ENCODE measurements at regions not wholly inside any gene's neighbourhood (a gene's known extent, or its start where the extent isn't known, plus 50 kb on each side); places are given as distances from the start of the nearest gene placed in this dataset.

DNA sequence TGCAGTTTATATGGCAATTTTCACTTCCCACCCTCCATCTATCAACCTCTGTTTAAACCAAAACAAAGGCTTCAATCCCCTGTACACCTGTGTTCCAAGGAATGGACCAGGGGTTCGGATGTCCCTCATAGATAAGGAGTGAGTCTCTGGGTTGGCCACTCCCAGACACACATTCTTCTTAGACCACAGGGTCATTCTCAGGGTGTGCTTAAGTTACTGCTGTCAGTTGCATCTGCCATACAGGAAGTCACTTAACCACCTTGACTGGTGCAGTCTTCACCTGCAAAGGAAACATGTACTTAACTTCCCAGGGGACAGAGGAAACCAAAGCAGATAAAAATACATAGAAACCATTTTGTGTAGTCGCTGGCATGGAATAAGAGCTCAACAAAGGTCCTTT, 151.0 kb upstream of the NDUFV2 start:
- Histone ChIP-seq H3K27me3 (ENCODE audit: control insufficient read depth in 4 of 4, insufficient read depth in 4 of 4, low read length in 3 of 4) (no peaks in the 10 kb centered on the region), H3K4me3 (ENCODE audit: low read depth in 1 of 3, low read length in 3 of 3) (no peak overlapping the region), H3K9me3 (ENCODE audit: control insufficient read depth in 4 of 4, low read length in 3 of 4) (peaks cover 0 to 2% (median 0%) of the 10 kb centered on the region in 4 donors), H3K9ac (ENCODE audit: low read depth in 1 of 2, low read length in 2 of 2) (no peak overlapping the region), H3K27ac (ENCODE audit: low read depth in 1 of 2, low read length in 2 of 2) (no peak overlapping the region), H3K4me1 (ENCODE audit: control insufficient read depth in 4 of 4, insufficient read depth in 4 of 4, low read length in 3 of 4) (no peaks in the 10 kb centered on the region), H3K36me3 (ENCODE audit: control insufficient read depth in 4 of 4, insufficient read depth in 3 of 4, low read depth in 1 of 4, low read length in 3 of 4) (no peaks in the 10 kb centered on the region)
- 88% methylated on average over 2 of the region's 2 CpGs for WGBS
- TF ChIP-seq NR2F2 (IDR thresholded peaks at IDR 0.05) (no peak), JUND (IDR thresholded peaks at IDR 0.05) (no peak), EGR1 (IDR thresholded peaks at IDR 0.05; ENCODE audit: low read depth in 2 of 2) (no peak), ATF3 (IDR thresholded peaks at IDR 0.05) (no peak), RXRA (IDR thresholded peaks at IDR 0.05) (no peak), FOXA2 (IDR thresholded peaks at IDR 0.05) (no peak), TAF1 (conservative IDR thresholded peaks at IDR 0.05) (no peak), SP1 (IDR thresholded peaks at IDR 0.05) (no peak), HNF4A (conservative IDR thresholded peaks at IDR 0.05) (no peak), HNF4G (IDR thresholded peaks at IDR 0.05) (no peak), FOXA1 (IDR thresholded peaks at IDR 0.05) (no peak), MAX (IDR thresholded peaks at IDR 0.05) (no peak), YY1 (IDR thresholded peaks at IDR 0.05) (no peak), GABPA (IDR thresholded peaks at IDR 0.05 in 1 of 2, conservative IDR thresholded peaks at IDR 0.05 in 1 of 2) (no peak), RAD21 (IDR thresholded peaks at IDR 0.05) (no peak)
- TF ChIP-seq, protein P1, sequence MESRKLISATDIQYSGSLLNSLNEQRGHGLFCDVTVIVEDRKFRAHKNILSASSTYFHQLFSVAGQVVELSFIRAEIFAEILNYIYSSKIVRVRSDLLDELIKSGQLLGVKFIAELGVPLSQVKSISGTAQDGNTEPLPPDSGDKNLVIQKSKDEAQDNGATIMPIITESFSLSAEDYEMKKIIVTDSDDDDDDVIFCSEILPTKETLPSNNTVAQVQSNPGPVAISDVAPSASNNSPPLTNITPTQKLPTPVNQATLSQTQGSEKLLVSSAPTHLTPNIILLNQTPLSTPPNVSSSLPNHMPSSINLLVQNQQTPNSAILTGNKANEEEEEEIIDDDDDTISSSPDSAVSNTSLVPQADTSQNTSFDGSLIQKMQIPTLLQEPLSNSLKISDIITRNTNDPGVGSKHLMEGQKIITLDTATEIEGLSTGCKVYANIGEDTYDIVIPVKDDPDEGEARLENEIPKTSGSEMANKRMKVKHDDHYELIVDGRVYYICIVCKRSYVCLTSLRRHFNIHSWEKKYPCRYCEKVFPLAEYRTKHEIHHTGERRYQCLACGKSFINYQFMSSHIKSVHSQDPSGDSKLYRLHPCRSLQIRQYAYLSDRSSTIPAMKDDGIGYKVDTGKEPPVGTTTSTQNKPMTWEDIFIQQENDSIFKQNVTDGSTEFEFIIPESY (IDR thresholded peaks at IDR 0.05), result no peak
- TF ChIP-seq, protein P2, sequence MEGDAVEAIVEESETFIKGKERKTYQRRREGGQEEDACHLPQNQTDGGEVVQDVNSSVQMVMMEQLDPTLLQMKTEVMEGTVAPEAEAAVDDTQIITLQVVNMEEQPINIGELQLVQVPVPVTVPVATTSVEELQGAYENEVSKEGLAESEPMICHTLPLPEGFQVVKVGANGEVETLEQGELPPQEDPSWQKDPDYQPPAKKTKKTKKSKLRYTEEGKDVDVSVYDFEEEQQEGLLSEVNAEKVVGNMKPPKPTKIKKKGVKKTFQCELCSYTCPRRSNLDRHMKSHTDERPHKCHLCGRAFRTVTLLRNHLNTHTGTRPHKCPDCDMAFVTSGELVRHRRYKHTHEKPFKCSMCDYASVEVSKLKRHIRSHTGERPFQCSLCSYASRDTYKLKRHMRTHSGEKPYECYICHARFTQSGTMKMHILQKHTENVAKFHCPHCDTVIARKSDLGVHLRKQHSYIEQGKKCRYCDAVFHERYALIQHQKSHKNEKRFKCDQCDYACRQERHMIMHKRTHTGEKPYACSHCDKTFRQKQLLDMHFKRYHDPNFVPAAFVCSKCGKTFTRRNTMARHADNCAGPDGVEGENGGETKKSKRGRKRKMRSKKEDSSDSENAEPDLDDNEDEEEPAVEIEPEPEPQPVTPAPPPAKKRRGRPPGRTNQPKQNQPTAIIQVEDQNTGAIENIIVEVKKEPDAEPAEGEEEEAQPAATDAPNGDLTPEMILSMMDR (IDR thresholded peaks at IDR 0.05; ENCODE audit: low read depth, low read length, missing input control), result no peak
- TF ChIP-seq, protein P3, sequence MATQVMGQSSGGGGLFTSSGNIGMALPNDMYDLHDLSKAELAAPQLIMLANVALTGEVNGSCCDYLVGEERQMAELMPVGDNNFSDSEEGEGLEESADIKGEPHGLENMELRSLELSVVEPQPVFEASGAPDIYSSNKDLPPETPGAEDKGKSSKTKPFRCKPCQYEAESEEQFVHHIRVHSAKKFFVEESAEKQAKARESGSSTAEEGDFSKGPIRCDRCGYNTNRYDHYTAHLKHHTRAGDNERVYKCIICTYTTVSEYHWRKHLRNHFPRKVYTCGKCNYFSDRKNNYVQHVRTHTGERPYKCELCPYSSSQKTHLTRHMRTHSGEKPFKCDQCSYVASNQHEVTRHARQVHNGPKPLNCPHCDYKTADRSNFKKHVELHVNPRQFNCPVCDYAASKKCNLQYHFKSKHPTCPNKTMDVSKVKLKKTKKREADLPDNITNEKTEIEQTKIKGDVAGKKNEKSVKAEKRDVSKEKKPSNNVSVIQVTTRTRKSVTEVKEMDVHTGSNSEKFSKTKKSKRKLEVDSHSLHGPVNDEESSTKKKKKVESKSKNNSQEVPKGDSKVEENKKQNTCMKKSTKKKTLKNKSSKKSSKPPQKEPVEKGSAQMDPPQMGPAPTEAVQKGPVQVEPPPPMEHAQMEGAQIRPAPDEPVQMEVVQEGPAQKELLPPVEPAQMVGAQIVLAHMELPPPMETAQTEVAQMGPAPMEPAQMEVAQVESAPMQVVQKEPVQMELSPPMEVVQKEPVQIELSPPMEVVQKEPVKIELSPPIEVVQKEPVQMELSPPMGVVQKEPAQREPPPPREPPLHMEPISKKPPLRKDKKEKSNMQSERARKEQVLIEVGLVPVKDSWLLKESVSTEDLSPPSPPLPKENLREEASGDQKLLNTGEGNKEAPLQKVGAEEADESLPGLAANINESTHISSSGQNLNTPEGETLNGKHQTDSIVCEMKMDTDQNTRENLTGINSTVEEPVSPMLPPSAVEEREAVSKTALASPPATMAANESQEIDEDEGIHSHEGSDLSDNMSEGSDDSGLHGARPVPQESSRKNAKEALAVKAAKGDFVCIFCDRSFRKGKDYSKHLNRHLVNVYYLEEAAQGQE (IDR thresholded peaks at IDR 0.05), result no peak
- no peak for DNase-seq (ENCODE audit: low spot score)
